Hindlimb muscle (tissue), 1 donor: ENCODE measurements at regions not wholly inside any gene's neighbourhood (a gene's known extent, or its start where the extent isn't known, plus 50 kb on each side); places are given as distances from the start of the nearest gene placed in this dataset.

ENCODE experiments used
- DNase-seq: peaks from one replicate; pipeline ENCODE4 v3.0.0-alpha.2; 2013

GRCh38 chr2:129619471-129619870 is 360.0 kb upstream of the RAB6C start:
- DNase-seq = no peak

GRCh38 chr2:129620411-129620810 is 359.1 kb upstream of the RAB6C start:
- no peak for DNase-seq

- no peak for DNase-seq
These were observed 355.7 kb upstream of the RAB6C start for GRCh38 chr2:129623783-129624182.

DNA sequence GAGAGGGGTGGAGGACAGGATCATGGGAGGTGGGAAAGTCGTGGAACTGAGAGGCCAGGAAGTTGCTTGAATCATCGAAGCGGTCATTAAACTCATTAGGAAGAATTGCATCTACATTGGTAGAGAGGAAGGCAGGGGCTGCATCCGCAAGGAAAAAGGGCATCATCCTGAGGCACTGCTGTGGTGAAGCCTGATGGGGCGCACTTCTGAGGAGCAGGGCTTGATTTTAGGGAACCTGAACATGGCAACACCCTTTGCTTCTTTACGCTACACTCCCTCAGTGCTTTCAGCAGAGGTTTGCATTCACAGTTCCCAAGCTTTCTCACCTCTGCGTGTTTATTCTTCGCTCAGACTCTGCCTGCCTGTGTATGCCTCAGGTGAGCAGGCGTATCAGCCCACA is 352.0 kb upstream of the RAB6C start:
- DNase-seq = no peak

DNA sequence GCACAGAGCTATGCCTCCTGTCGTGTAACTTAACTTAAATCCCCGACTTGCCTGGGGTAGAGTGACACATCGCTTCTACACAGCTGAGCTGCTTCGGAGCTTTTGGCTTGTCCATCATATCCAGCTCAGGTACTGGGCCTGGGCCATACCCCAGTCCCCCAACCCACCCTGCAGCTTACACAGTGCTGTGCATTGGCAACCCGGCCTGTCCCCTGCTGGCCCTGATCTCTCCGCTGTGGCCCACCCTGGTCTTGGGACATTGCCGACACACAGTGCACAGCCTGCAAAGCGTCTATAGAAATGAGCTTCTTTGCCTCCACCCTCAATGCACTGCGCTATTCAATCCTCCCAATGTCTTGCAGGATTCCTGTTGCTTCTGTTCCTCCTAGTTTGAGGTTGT is 342.8 kb upstream of the RAB6C start:
- no peak for DNase-seq

- DNase-seq = no peak
These were observed 338.1 kb upstream of the RAB6C start for GRCh38 chr2:129641371-129641770.

DNA sequence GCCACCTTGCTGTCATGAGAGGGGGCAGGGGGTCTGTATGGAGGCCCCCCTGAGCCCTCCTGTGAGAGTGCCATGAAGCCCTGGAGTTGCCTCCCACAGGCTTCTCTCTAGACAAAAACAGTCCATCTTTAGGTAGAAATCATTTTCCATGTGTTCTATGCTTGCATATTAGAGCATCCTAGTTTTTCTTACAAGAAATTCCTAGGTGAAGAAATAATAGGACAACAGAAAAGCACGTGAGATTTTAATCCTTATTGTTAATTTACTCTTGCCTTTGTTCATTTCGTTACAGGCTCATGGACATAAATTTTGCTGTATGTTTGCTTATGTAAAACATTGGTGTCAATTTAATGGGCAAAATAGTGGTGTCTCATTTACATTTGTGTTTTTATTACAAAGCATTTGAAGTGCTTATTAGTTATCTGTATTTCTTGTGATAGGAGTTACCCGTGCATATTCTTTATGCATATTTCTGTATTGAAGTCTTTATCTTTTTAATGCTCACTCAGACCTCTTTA is 336.9 kb upstream of the RAB6C start:
- DNase-seq = no peak

DNA sequence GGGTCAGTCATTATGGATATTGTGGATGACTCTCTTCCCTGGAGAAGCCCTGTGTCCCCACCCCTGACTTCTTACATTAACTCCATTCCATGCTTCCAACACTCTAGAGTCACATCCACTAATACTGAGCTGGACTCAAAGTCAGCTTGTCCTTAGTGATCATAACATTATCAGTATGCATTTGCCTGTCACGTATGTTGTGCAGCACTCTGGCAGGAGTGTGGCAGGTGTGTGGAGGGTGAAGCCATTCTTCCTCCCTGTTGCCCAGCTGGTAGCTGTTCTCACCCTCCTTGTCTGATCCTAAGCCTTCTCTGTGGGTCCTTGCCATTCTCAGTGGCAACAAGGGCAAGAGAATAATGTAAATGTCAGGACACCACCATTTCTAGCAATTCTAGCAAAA is 334.1 kb upstream of the RAB6C start:
- no peak for DNase-seq

DNA sequence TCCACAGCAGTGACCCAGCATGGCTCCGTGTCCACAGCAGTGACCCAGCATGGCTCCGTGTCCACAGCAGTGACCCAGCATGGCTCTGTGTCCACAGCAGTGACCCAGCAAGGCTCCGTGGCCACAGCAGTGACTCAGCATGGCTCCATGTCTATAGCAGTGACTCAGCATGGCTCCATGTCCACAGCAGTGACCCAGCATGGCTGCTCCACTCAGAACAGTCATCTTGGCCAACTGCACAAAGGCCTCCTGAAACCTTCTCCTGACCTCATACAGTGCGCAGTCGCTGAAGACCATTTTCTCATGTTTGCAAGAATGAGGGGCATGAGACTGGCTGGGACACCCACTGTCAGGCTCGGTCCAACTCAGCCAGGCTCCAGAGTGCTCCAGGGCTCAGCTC is 333.4 kb upstream of the RAB6C start:
- no peak for DNase-seq

DNA sequence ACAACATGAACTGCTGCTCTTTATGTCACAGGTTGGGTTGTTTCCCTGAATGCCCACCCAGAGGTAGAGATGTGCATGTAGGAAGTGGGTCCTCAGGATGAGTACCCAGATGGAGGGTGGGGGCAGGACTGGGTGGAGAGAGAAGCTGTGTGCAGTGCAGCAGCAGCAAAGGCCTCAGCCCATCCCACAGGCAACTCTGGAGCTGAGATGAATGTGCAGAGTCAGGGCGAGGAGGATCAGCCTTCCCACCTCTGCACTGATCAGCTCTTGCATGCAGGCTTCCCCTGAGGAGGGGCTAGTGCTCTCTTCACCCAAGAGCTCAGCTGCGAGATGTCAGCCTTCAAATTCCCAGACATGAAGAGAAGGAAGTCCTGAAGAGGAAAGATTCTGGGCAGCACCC is 326.2 kb upstream of the RAB6C start:
- DNase-seq = no peak

GRCh38 chr2:129654331-129654730 is 325.1 kb upstream of the RAB6C start:
- DNase-seq = no peak

GRCh38 chr2:129656081-129656598 is 323.3 kb upstream of the RAB6C start:
- DNase-seq = no peak

GRCh38 chr2:129658430-129658829 is 321.0 kb upstream of the RAB6C start:
- no peak for DNase-seq

GRCh38 chr2:129661935-129662334 is 317.5 kb upstream of the RAB6C start:
- no peak for DNase-seq

- DNase-seq = no peak
These were observed 311.9 kb upstream of the RAB6C start for GRCh38 chr2:129667577-129667976.

GRCh38 chr2:129672521-129672920 is 306.9 kb upstream of the RAB6C start:
- DNase-seq = no peak

DNA sequence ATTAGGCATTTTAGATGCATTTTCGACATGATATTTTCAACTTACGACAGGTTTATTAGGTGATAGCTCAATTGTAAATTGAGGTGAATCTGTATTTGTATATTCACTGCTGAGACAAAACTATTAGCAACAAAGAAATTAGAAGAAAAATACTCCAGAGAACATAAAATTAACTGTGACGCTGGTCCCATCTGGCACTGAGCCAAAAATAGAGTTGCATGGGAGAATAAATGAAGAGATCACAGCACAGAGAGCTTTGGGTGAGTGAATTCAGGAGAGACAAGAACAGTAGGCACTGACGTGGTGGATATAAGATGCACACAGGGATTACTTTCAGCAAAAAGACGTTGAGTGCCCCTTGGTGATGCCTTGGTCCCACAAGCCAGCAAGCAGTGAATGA is 306.2 kb upstream of the RAB6C start:
- no peak for DNase-seq

- DNase-seq = no peak
These were observed 305.4 kb upstream of the RAB6C start for GRCh38 chr2:129673847-129674711.

DNA sequence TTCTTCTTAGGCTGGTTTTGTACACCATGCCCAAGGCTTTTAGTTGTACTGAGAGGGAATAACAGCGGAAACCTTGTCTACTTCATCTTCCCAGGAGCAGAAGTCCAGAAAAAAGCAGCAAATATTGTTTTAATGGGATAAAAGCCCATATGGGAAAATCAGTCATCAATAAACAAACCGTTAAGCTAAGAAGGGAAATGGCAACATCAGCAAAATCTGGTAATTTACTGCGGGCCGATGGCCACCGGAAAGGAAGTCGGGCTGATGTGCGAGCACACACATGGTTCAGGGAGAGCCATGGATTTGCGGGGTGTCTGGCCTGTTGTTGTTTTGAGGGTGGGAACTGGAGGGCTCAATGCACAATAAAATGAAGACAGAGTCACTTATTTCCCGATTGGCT is 300.7 kb upstream of the RAB6C start:
- DNase-seq = no peak

DNA sequence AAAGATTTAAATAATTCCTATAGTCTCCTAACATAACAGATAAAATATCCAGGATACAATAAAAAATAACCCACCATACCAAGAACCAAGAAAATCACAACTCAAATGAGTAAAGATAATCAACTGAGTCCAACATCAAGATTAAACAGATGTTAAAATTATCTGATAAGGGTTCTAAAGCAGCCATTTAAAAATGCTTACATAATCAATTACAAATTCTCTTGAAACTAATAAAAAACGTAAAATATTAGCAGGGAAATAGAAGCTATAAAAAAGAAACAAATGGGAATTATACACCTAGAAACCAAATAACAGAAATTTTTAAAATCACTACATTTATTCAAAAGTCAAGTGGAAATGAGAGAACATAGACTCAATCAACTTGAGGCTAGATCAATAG is 297.7 kb upstream of the RAB6C start:
- no peak for DNase-seq

GRCh38 chr2:129689653-129690448 is 289.6 kb upstream of the RAB6C start:
- no peak for DNase-seq

DNA sequence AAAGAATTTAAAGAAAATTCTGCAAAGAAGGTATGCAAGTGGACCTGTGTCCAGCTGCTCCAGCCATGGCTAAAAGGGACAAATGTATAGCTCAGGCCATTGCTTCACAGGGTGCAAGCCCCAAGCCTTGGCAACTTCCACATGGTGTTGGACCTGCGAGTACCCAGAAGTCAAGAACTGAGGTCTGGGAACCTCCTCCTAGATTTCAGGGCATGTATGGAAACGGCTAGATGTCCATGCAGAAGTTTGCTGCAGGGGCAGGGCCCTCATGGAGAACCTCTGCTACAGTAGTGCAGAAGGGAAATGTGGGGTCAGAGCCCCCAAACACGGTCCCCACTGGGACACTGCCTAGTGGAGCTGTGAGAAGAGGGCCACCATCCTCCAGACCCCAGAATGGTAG is 284.0 kb upstream of the RAB6C start:
- DNase-seq = no peak

DNA sequence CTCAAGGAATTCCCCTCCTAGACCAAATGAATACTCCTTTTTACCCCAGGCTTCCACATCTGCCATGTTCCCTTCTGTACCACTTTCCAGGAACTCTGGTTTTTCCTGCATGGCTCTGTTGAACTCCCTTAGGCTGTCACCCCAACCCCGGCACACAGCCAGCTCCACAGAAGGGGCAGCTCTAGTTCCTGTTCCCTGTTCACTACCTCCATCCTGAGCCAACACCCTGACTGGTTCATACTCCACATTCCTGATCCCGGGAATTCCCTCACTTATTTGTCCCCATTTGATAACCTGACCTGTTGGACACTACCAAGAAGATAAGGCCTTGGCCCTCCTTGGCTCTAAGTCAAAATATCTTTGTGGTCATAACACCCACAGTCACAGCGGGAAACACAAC is 280.9 kb upstream of the RAB6C start:
- DNase-seq = no peak
